ENCODE measurements at regions not wholly inside any gene's neighbourhood (a gene's known extent, or its start where the extent isn't known, plus 50 kb on each side); places are given as distances from the start of the nearest gene placed in this dataset.

DNA sequence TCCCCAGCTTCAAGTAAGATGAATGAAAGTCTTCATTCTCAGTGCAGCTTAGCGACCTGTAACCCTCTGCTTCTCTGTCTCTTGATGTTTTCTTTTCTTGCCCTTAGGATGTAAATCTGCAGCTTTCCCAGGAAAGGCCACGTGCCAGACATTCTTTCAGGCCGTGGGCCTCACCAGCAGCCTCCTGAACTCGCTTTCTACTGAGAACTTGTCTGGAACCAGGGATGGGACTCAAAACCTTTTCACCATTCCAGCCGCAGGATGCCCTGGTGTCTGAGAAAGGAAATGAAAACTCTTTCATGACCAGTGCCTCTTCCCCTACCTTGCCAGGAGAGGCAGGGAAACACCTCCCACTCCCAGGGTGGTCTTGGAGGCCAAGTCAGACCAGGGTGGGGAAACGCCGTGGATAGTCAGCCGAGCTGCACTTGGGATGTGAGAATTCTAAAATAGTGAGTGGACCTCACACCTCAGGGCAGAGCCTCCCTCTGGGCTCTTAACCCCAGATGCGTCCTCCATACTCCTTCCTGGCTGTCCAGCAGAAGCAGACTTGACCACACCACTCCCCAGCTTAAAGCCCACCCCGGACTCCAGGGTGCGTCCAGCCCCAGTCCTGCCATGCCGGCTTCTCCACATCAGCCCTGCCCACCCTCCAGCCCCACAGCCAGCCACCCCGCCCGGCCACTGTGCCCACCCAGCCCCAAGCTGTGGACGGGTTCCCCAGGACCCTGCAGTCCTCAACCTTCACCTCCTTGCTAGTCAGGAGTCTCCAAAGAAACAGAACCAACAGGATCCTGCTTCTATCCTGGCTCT lies 115.5 kb downstream of the TWIST2 start:
- DNase-seq = no peak

DNA sequence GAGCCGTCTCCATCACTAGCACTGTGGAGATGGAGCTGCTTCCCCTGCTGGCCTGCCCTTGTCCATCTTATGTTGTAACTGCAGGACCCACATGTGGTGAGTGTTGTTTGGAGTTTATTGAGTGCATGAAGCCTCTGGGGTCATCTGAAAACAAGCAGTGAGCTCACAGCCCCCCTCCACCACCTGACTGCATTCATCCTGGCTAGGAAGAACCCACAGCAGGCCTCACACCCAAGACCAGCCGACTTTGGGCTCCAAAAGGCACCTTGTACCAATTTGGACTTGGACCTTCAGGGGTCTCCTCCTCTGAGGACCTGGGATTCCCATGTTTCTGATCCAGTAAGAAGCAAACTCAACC lies 116.1 kb downstream of the TWIST2 start:
- DNase-seq = no peak

DNA sequence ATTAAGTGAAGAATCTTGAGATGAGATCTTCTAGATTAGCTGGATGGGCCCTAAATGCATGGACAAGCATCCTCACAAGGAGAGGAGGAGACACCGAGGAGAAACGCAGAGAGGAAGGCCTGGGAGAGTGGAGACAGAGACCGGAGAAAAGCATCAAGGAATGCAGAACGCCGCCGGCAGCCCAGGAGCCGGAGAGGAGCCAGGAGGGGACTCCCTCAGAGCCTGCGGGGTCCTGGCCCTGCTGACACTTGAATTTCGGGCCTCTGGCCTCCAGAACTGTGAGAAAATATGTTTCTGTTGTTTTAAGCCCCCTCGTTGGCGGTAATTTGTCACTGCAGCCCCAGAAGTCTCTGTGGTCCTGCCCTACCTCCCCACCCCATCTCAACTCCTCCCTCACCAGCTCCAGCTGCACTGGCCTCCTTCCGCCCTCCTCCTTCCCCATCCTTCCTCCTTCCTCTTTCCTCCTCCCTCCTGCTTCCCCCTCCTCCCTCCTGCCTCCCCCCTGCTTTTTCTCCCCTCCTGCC lies 116.7 kb downstream of the TWIST2 start:
- no peak for DNase-seq

DNA sequence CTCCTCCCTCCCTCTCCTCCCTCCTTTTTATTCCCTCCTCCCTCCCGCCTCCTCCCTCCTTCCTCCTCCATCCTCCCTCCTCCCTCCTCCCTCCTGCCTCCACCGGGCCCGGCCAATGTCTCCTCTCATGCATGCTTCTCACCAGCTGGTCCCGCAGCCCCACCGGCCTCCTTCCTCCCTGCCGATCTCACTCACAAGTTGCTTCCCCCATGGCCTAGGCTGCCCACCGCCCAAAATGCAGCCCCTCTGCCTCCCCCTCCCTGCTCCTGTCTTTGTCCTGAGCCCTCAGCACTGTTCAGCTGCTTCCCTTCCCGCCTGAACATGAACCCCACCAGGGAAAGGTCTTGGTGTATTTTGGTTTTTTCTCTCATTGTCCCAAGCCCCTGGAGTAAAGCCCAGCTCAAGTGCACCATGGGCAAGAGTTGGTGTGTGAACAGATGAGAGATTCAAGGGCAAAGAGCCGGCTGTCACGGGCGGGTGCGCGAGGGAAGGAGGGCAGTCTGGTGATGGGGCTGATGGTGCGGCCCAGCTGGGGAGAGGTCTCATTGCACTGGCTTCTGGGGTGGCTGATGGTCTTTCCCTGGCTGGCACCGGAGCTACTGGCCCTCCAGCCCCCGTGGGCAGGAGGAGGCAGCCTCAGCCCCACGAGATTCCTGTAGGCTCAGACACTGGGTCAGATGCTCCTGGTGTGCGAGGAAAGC lies 117.6 kb downstream of the TWIST2 start:
- no peak for DNase-seq

DNA sequence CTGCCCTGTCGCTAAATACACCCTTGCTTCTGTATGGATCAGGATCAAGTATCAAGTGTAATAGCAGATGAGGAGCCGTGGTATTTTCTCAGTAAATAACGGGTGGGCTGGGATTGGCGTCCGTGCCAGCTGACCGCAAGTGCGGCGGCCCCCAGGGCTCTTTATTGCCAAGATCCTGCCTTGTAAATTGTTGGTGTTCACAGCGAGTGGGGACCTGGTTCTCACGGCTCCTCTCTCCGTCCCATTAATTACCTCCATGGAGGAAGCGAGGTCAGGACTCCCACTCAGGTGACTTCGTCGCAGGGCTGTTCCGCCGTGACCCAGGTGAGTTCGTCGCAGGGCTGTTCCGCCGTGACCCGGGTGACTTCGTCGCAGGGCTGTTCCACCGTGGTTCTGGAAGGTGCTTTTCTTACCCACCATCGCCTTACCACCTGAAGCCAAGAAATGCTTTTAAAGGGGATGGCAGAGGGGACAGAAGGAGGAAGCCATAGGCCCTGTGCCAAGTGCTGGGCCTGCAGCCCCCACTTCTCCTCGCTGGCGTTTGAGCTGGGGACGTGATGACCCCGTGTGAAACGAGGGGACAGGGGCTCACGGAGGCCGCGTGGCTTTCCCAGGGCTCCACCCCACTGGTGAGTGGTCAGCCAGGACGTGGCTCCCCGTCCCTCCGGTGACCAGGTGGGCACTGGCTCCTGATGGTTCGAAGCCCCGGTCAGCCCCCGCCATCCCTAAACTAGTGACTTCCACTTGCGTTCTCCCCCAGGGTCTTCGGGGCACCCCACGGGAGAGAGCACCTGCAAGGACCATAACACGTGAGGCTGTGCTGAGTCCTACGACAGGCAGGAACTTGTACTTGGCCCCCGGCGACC lies 118.4 kb downstream of the TWIST2 start:
- no peak for DNase-seq

DNA sequence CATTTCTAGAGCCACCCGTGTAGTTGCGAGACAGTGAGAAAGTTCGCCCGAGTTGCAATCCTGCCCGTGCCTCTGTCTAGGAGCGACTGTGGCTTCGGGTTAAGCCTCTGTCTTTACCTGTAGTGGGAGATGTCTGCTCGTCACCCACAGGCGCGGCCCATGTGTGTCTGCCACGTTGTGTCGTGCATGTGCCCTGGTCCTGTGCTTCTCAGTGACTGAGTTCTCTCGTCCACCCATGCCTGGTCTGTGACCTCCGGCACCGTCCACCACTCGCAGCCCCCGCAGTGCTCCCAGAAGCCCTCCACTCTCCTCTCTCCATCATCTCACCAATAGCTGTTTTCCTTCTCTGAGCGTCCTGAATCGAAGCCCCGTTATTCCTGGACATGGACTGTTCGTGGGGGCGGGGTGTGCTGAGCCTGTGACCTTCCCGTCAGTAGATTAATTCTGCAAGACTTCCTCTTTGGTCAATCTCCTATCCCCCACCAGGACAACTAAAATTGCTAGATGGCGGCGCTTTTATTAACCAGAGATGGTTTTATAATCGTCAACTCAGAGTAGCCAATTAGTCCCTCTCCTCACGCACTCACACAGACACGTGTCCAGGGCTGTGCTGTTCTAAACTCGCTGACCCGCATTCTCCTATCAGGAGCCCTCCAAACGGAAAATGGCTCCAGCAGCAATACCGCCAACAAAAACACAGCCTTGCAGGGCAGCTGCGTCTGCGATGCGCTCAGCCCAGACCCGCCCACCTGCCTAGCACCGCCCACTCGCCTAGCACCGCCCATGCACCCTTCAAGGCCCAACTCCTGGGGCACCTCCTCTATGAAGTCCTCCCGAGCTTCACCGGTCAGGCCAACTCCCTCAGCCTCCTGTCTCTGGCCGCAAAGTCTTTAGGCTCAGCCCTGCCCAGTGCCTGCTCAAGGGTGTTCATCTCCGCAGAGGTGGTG lies 119.4 kb downstream of the TWIST2 start:
- no peak for DNase-seq

DNA sequence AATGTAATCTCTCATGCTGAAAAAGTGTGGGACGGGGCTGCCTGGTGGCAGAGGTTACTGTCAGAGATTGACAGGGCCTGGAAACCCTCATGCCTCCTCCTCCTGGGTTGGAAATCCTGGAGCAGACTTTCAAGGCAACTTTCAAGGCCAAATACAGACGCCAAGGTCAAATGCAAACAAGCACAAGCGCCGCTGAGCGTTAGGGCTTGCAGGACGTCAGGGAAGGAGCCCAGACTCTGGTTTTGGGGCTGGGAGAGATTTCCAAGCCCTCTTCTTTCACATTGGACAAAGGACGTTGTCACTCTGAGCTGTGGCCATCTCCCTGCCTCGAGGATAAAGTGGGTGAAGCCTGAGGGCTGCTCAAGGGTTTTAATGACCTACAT lies 120.1 kb downstream of the TWIST2 start:
- no peak for DNase-seq

DNA sequence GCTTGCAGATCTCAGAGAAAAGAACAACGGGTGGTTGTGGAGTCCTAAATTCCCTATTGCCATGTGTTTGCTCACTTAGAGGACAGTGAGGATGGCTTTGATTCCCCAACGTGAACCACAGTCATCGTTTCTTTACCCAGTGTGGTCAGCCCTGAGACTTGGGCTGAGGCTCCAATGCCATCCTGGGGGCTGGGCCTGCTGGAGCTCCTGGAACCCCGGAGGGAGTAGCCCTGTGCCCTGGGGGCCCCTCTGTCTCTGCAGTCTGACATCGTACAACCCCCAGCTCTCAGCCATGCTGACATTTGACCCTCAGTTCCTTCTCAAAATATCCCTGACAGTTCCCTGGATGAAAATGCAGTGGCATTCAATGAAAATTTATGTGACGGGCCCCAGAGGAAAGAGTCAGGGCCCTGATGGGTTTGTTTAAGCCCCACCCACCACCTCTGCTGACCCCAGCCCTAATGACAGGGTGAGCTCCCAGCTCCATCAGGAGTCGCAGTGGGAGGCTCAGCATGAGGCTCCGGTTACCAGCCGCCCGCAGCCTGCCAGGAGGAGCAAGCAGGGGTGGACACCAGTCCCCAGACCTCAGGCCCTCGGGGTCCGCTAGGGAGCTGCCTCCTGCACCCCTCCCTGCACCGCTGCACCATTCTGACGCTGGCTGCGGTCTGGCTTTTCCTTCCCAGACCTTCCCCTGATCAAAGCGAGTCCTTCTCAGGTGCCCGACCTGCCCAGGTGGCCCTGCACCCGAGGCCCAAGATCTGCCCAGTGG lies 120.9 kb downstream of the TWIST2 start:
- no peak for DNase-seq

DNA sequence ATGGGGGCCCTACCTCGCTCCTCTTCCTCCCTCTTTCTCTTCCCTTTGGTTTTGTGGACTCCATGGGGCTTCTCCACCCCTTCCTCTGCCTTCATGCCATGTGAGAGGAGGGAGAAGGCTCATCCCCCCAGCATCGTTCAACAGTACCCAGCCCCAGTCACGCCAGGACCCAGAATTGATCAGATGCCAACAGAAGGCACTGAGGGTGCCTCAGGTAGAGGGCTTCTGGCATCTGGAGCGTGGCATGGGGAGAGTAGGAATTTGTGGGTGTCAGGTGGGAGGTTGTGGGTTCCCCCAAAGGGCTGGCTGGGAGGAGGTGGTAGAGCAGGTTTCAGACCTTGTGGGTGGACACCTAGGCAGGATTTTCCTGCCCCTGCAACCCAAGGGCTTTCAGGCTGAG lies 122.0 kb downstream of the TWIST2 start:
- DNase-seq = no peak

DNA sequence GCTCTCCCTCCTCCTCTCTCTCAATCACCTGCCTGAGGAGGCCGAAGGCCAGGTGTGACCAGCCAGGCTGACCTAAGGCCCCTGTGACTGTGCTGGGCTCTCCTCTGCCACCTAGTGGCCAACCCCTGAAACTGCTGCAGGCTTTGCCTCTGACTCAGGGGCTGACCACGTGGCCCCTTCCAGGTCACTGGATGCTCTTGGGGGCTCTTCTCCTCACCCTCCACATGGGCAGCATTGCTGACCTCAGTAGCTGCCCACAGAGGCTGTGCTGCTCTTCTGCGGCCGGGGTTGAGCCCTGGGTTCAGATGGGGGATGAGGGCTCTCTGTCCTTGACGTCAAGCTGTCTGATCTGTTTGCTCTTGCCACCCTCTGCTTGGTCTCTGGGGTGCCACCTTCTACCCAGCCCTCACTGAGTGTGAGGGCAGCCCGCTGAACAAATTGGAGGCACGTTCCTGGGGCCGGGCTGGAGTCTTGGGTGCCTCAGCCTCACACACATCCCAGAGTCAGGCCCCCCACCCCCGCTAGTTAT lies 122.7 kb downstream of the TWIST2 start:
- DNase-seq = peak; percentile 26

DNA sequence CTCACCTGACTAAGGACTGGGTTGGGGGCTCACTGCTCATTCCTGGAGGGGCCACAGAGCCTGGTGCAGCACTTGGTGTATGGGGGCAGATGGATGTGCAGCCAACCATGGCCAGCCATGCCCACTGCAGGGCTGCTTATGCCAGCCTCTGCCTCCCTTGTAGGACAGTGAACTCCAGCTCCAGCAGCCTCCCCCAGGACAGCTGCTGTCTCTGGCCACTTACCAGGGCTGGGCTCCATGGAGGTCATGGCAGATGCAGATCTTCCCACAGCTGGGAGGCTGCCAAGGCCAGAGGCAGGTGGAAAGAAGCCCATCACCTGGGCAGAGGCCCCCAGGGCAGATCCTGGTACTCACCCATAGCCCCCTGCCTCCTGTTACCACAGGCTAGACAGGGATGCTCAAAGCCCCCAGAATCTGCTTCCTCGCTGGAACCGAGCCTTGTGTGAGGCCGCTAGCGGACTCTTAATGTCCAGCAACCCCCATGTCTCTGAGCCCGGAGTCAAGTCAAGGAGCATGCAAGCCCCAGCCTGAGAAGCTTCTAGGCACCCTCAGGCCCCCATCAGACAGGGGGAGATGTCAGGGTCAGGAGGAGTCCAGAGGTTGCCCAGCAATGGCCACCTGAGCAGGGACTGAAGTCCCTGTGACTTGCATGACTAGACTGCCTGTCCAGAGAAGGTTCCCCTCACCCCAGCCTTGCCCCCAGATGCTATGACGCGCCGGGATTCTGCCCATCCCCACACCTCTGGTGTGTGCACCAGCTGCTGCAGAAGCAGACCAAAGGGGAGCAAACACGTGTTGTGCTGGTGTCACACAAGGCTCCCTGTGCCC lies 123.6 kb downstream of the TWIST2 start:
- DNase-seq = no peak

DNA sequence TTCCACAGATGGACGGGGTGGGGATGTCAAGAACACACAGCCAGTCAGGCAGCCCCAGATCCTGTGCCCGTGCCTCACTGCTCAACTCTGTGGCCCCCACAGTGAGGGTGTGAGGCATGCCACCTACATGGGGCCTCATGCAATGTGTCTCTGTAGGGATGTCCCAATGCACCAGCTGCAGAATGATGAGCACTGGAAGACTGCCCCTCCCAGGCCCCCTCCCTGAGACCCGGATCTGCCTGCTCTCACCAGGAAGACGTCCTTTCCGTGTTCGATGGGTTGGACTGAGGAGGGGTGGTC lies 124.2 kb downstream of the TWIST2 start:
- DNase-seq = no peak

DNA sequence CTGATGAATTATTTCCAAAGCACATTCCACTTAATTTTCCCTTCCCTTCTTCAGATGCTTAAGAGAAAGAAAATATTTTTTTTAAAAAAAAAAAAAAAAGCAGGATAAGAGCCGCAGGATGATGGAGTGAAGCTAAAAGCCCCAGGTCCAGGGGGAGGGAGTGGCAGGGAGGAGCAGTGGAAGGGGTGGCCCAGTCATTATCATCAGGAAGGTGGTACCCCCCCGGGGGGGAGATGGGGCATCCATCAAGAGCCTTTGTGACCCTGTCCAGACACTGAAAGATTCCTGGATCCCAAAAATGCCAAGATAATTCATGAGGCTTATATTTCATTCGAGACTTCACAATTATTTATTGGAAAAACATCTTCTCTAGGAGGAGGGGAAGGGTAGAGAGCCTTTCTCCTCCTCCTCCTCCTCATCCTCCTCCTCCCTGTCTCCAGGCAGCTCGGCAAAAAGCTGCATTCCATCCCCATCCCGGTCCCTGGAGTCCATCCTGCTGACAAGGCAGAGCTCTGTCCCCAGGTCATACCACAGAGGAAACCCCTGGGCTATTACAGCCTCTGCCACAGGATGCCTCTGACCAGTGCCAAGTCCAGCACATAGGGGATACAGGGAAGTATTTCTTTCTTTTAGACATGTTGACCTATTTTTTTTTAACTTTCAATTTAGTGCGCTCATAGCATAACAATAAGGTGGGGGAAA lies 125.3 kb downstream of the TWIST2 start:
- no peak for DNase-seq

DNA sequence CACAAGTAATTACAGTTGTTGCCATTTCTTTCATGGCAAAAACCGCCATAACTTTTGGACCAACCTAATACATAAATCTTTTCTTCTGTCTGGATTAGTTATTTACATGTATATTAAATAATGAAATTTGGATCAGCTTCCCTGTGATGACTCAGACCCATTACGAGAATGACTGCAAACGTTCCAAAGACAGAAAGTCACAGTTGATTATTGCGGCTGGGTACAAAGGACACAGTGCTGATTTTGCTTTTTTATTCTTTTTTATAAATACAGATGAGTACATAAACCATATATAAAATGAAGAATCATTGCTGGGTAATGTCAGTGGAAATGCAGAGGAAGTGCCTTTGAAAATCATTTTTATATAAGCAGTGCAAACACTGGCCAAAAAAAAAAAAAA lies 126.2 kb downstream of the TWIST2 start:
- DNase-seq = no peak

DNA sequence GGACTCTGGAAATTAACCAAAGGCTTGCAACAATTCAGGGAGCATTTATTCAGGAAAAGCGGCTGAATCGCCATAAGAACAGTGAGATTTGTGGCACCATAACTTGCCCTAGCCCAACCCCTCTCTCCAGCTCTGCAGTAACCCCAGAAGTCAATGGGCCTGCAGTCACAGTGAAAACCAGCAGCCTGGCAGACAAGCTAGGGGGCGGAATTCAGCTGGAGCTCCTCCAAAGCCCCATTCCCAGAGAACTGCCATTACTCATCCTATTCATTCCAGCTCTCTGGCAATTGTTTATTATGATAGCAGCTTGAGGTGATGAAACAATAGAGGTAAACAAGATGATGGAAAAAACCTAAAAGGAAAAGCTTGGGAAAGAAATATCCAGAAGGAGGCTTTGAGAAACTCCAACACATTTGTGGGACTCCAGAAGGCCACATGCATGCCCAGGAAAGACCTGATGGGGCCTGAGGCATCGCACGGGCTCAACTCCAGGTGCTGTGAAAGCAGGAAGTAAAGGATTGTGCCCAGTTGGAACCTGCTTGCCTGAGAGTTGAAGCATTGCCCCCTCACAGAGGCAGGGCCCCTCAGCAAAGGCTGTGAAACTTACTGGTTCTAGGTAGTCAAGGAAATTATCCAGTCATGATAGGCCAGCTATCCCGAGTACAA lies 126.7 kb downstream of the TWIST2 start:
- peak; percentile 85 for DNase-seq

DNA sequence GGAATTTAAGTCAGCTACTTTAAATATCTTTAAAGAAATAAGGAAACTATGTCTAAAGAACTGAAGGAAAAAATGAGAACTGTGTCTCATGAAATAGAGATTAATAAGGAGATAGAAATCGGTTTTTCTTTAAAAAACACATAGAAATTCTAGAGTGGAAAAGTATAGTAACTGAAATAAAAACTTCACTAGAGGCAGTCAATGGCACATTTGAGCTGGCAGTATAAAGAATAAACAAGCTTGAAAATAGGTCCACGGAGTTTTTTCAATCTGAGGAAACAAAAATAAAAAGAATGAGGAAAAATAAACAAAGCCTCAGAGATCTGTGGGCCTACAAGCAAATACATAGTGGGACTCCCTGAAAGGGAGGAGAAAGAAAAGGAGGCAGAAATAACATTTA lies 127.5 kb downstream of the TWIST2 start:
- DNase-seq = no peak

DNA sequence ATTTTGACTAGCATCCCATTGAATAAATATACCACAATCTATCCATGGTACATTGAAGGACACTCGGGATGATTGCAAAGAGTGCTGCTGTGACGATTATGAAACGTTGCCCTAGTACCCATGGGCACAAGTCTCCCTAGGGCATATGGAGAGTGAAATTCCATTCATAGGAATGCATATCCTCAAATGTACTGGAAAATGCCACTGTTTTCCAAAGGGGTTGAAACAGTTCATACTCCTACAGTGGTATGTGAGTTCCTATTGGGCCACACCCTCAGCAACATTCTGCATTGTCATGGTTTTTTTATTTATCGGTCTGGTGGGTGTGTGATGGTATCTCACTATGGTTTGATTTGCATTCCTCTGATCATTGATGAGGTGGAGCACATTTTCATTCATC lies 130.6 kb downstream of the TWIST2 start:
- peak; percentile 63 for DNase-seq

DNA sequence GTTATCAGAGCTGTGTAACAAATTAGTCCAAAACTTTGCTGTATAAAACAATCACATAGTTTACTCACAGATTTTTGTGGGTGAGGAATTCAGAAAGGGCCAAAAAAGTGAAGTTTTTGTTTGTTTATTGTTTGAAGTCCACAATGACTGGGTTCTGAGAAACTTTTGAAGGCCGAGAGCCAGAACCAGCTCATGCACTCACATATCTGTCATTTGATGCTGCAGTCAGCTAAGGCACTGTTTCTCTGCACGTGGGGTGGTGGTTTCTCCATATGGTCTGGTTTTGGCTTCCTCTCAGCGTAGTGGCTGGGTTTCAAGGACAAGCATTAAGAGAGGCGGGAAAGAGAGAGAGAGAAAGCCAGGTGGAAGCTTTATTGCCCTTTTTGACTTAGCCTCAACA lies 131.8 kb downstream of the TWIST2 start:
- no peak for DNase-seq

DNA sequence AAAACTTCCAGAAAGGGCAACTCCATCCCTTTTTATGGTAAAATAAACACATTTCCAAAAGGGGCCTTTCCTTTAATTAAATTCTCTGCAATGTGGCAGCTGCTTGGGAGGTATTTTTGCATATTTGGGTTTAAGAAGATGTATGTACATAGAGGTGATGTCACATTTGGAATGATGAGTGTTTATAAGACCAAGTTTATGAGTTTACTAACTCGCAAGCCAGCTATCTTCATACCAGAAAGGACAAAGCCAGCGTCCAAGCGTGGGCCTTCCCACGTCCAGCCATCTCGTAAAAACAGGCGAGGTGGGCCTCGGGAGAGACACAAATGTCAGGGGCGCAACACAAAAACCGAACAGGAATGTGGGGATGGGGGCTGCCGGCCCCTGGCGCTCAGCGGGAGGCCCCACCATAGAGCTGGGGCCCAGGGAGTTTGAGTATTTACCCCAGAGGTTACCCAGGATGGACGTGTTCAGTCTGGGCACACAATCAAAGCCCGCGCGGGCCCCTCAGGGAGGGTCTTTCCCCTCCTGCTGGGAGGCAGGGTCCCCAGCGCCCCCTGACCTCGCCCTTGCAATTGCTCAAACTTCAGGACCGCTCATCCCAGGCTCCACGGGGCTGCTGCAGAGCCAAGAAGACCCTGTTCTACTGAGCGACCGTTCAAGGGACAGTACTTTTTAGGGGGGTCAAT lies 137.3 kb downstream of the TWIST2 start:
- DNase-seq = no peak

All from NCI-H226 (cell line).